GOT3 (cell line): ENCODE measurements at regions not wholly inside any gene's neighbourhood (a gene's known extent, or its start where the extent isn't known, plus 50 kb on each side); places are given as distances from the start of the nearest gene placed in this dataset.

Experiments
- DNase-seq: peaks from one replicate; lab custom pipeline; 2025; ENCODE audit warnings: mixed read lengths; lab: John Stamatoyannopoulos, UW

DNA sequence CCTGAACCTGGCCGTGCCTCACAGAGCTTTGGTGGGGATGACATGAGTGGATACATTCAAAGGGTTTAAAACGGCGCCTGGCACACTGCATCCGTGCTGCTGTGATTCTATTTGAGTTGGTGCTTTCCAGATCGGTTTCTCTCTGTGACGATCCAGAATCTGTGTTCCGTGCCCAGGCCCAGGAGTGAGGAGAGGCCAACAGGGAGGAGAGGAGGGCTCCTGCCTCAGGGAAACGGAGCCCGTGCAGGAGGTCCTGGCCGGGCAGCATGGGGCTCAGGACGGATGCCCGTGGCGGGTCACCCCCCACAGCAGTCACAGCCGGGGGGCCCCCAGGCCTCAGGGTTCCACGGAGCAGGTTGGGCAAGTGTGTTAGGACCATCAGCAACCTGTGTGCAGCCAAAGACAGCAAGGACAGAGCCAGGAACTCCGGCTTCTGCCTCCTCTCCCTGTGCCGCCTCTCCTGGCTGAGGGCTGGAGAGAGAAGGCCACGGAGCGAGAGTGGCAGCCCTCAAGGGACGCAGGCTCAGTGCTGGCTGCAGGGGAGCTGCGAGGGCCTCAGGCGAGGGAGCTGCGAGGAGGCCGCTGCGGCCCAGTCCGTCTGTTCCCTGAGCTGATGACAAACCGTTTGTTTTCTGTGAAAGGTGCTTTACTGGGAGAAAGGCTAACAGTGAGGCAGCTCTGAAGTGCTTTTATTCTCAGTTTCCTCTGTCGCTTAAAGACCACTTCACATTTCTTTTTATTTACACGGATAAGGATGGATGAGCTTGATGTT is 99.3 kb downstream of the METRNL start:
- DNase-seq, result no peak

DNA sequence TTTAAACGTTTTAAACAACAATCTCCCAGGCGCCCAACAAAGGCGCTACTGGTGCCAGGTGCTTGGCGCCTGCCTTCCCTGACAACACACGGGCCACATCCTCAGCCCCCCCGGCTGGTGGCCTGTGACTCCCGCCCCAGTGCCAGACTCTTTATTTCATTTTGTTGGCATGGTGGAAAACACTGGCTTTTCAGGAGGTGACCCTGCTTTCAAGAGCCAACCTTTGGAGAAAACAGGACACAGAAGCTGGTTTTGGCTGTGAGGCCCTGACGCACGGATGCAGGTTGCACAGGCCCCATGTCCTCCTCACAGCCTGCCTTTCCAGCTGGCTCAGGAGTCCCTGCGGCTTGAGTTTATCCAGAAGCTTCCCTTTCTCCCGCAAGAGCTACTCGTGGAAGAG is 100.0 kb downstream of the METRNL start:
- DNase-seq, result no peak

DNA sequence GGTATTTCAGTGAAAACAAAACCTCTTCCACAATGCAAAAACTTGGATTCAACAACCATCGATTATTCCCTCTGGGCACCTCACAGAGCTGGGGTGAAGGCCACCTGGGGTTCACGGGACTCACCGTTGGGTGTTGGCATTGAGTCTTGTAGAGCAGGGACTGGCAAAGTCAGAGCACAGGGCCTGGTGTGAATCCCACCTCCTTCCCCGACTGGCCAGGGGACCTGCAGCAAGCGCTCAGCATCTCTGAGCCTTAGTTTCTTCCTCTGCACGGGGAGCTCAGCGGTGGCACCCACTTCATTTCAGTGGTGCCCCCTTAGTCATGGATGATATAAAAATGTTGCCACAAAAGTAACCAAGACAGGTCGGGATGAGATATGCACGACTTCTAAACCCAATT is 100.4 kb downstream of the METRNL start:
- no peak for DNase-seq

DNA sequence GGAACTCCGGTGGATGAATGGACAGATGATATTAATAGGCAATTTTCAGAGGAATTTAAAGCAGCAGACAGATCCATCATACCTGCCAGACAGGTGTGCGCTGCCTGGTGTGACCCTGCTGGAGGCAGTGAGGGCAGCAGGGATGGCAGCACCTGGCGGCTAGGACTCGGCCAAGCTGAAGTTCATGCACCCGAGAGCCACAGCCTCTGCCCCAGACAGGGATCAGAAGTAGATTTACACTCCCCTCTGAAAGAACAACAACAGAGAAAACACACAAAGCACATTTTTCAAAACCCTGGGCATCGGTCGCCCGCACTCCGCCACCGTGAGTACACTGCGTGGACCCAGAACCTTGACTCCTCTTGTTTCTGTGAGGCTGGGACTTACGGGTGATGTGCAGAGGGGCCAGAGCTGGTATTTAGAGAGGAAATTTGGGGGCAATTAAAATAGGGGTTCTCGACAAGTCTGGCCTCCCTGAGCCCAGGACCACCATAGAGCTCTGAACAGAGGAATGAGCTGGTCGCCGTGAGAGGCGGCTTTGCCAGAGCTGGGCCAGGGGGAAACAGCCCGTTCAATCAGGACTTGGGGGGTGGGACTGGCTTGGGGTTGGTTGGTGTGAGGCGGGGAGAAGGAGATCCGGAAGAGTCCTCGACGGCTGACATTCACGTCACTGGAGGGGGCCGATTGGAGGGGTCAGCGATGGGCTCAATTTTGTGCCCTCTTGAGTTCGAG is 101.0 kb downstream of the METRNL start:
- no peak for DNase-seq

DNA sequence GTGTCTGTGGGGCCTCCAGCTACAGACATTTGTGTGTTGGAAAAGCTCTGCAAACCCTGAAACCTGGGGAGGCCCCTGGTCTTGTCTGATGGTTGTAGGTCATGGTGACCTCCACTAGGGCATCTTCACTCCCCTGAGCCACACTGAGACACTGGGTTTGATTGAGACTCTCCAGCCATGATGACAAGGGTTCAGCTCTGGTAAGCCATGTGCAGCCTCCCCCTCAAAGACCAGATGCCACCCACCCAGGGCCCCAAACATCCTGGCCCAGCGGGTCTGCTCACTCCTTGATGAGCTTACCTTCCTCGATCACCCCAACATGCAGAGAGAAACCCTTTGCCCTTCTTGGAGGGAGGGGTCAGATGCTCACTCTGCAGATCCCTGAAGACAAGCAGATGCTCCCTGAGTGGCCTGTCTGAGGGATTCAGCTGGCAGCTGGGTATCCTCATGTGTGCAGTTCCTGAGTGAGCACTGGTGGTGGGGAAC is 101.6 kb downstream of the METRNL start:
- DNase-seq, result no peak

DNA sequence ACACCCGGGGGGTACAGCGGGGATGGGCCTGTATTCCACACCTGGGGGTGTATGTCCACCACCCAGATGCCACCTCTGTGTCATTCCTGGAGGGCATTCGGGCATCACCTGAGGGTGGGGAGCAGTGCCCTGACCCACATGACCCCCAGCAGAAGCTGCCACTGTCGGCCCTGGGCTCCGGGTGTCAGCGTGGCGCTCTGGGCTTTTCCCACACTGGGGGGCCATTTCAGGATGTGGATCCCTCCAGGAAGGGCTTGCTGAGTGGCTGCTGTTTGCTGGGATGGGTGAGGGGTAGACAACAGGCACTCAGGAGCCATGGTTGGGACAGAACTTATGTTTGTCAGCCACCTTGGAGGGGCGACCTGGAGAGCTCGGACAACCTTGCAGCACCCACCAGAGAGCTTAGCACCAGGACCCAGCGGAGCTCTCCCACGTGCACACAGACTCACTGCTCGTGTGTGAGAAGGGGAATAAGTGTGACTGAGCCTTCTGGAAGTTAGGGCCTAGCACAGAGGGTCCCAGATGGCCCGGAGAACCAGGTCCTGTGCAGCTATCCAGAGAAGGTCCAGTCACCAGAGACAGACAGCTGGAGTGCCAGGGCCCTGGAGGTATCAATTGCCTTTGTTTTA is 102.7 kb downstream of the METRNL start:
- DNase-seq, result no peak

DNA sequence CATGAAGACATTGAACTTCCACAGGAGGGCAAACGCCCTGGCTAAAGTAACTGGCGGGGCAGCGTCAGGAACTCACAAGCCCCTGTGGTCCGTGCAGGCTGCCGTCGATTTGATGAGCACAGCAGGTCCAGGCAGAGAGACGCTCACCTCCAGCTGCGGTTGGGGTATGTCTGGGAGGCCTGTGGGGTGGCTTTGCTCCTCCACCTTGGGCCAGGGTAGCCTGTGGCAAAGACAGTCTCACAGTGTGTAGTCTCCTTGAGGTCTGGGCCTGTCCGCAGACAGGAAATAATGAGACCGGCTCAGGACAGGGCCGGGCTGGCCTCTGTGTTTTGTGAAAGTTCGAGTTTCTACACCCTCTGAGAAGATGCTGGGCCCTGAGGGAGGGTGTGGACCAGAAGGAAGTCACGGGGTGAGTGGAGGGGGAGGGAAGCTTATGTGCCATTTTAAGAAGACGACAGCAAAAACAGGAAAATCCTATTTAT is 103.3 kb downstream of the METRNL start:
- DNase-seq, result no peak

DNA sequence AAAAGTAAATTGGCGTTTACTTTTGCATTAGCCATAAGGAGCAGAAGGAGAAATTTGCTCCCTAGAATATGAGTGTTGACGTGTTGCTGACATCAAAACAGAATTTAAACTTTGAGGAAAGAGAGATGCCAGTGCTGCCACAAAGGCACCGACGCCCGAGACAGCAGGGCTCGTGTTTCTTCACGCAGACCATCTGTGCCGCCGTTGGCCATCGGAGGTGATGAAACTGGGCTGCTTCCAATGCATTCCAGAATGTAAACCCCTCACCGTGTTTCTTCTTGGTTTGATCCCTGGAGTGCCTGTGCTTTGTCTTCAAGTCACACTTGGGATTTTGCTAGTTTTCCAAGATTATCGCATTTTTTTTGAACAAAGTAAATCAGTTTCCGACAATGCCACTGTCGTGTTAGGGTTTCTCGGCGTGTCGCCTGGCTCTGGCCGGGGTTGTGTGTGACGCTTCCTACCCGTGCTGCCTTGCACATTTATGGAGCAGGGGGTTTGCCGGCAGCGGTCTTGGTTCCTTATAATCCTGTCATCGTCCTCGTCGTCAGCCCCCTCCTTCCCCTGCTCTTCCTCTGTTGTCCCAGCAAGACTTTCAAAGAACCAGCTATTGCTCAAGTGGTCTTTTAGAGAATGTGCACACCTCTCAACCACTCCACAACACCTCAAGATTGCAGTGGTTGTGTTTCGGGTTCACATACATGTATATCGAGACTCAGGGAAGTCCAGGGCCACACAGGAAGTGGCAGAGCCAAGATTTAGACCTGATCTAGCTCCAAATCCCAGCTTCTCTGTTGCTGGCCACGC is 103.9 kb downstream of the METRNL start:
- no peak for DNase-seq

DNA sequence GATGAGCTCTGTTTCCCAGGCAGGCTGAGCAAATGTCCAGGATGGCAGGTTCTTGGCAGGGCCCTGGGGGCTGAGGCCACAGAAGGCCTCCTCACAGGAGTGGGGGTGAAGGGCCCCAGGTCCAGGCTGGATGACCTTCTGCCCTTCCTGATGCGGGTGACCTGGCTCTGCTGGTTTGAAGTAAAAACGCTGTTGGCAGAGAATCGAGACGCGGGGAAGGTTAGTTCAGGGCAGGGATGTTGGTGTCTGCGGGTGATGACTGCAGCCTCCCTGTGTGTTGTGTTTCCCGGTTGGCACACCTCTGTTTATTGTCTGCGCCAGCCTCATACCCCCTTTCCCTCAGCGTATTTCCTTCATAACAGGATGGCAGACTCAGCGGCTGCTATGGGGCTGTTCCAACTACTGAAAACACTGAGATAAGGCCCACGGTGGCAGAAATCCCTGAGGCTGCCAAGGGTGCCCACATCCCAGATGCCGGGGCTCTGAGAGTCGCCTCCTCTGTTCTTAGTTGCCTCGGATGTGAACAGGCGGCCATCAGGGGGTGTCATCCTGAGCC is 104.6 kb downstream of the METRNL start:
- no peak for DNase-seq

DNA sequence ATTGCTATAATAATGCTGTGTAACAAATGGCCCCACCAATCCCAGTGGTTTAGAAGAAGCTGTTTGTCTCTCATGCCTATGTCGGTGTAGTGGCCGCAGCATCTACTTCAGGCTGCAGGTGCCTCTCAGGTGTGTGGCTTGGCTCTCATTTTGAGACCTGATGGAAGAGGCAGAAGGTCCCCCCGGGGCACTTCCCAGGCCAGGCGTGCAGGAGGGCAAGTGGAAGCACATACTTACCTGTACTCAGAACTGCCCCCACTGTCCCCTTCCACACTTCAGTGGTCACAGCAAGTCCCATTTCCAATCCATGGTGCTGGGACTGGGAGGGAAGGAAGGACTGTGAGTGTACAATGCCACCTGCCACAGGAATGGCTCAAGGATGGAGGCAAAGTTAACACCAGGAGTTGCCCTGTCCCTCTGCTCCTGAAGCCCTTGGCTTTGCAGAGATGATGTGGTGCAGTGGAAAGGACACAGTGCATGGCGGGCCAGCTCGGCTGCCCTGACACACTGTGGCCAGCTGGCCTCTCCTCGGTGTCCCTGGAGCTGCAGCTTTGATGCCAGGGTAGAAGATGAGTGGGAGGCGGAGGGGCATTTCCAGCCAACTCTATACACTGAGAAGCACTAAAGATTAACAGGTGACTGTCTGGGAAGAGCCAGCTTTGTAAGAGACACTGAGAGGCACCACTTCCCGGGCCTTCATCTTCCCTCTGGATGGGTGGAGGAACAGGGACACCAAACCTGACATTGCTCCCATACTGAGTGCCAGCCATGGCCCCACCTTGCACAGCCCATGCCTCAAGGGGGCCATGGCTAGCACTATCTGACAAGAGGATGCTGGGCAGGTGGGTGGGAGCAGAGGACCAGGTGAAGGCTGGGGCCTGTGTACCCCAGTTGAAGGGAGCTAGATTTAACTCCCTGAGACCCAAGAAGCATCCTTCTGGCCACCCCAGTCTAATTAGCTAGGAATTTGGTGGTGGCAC is 105.9 kb downstream of the METRNL start:
- DNase-seq, result no peak

DNA sequence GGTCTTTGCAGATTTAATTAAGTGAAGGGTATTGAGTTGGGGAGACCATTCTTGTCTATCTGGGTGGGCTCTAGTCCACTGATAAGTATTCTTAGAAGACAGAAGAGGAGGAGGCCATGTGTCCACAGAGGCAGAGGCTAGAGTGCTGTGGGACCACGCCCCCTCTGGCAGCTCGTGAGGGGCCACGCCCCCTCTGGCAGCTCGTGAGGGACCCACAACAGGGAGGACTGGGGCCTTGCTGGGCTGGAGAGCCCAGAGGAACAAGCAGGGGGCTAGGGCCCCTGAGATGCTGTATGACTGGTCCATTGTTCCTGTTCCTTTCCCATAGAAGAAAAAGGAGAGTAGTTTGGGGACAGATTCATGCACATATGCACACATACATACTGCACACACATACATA is 106.8 kb downstream of the METRNL start:
- no peak for DNase-seq

DNA sequence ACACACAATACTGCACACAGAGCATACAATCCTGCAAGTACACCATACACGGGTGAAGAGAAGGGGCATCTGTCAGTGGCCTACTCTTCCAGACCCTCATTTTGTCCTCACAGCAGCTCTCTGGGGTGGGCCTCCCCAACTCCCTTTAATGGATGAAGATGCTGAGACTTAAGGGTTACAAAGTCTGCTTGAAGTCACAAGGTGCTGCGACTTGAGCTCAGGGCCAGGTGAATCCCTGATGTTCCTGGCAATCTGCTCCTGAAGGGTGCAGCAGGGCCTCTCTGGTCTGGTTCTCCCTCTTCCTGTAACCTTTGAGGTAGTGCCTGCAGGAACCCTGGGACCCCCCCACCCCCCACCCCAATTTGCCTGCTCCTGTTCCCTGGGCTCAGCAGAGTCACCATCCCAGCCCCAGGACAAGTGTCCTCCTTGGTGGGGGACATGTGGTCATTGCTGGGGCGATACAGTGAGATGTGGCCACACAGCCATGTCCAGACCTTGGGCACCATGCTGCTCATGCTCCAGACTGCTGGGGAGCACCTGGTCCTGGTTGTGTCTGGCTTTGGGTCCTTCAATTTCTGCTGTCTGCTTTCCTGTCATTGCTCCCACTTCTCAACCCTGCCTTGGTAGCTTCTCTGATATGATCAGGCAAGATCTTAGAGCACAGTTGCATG is 107.5 kb downstream of the METRNL start:
- DNase-seq, result no peak

DNA sequence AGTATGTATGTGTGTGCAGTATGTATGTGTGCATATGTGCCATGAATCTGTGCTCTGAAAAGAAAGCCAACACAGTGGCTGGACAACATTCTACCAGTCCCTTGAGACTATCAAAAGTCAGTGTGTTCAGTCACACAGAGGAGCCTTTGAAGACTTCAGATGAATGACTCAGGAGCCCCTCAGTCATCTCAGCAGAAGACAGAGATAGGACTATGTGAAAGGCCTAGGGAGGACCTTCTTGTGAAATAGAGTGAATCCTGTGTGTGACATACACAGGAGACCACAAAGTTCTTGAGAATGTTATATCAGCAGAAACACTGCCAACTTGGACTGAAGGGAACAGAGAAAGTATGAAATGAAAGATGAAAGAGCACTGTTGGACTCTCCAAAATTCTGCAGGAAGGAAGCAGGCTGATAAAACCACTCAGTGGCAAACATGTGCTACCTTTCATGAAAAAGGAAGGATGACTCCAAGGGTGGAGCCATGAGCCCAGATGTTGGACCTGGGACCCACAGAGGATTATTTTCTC is 108.4 kb downstream of the METRNL start:
- no peak for DNase-seq

DNA sequence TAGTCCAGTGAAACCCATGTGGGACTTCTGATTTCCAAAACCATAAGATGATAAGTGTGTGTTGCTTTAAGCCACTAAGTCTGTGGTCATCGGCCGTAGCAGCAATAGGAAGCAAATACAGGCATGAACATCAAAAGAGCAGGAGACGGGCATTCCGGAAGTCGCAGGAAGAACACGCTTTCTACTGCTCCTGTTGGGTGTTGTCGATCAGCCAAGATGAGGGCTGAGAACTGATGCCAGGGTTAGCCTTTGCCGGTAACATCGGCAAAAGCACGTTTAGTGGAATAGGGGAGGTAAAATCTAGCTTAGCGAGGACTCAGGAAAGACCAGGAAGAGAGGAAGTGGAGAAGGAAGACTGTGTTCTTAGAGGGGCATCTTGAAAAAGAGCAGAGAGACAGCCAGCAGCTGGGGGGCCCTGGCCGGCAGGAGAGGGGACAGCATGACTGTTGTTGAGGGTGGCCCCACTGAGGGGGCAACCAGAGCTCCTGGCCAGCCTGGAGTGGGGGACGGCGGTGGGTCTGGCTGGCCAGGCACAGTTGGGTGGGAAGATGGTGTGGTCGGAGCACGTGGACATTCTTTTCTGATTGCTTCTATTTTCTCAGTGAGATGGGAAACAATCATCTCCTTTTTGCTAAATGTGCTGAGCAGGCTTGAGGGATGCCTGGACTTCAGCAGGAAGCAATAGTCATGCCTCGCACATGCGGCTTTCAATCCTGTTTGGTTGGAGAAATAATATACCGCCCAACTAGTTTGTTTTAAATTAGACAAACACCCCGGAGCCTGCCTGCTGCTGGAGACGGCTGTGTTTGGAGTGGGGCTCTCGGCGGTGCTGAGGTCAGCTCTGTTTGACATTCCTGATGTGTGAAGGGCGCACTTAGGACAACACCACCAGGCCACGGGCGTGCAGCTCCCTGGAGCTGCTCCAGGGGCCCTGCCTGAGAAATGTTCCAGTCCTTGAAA is 109.9 kb downstream of the METRNL start:
- no peak for DNase-seq

DNA sequence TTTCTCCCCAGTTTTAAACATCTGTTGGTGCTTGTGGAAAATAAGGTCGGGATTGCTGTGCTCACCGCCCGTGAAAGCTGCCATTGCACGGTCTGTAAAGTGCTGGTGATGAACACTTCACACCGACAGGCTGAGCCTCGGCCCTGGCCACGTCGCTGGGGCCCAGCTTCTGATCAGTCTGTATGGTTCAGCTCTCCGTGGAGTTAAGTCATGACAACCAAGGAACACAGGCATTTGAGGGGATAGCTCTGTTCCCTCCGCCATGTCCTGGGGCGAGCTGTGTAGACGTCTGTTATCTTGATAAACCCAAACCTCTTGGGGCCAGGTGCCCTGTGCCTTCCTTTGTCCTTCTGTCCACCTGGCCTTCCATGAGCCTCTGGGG is 110.6 kb downstream of the METRNL start:
- no peak for DNase-seq

DNA sequence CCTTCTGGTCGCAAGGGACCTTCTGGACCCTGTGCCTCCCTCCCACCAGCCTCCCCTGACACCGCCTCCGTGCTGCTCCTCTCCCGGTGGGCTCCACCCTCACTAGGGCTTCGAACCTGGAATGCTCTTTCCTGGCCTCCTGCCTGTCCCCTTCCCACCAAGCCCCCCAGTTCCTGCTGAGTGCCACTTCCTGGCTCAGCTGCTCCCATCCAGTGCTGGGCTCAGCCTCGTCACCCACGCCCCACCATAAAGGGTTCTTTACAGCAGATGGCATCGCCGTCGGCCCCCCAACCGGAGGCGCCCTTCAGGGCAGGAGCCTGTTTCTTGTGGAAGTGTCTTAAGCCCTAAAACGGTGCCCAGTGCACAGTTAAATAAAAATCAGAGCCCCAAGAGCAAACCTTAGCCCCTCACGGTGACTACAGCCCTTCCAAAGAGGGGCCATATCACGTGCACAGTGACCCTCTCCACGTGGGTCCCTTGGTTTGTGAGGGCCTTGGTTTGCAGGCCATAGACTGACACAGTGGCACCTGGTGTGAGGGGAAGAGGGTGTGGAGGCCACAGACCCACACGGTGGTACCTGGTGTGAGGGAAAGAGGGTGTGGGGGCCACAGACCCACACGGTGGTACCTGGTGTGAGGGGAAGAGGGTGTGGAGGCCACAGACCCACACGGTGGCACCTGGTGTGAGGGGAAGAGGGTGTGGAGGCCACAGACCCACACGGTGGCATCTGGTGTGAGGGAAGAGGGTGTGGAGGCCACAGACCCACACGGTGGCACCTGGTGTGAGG is 111.4 kb downstream of the METRNL start:
- DNase-seq, result no peak

DNA sequence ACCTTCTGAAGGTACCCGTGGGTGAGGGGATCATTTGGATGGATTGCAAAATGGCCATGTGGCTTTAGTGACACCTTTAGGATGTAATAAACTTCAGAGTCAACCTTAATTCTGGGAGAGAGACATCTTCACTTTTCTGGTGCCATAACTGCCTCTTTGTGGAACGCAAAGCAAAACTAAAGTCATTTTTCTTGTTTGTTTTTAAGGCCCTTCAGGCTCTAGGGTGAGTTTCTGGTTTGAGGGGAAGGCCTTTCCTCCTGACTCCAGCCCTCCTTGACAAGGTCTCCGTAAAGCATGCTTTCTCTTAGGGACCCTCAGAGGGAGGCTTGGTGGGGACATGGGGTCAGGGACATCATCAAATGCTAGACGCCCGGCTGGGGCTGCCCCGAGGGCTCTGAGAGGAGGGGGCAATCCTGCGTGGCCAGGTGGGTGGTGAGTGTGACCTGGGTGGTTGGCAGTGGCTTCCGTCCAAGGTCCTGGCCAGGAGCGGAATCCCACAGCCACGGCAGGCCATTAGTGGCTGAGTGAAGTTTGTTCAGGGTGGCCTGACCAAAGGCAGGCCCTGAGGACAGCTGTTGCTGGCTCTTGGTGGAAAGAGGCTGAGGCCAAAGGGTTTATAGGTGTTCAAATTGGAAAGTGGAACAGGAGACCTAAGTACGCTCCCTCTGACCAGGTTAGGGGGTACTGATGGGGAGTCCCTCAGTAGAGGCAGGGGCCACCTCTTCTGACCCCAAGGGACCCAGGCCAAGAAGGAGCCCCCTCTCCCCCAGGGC is 112.2 kb downstream of the METRNL start:
- no peak for DNase-seq
